GM12878 (cell line): ENCODE measurements at regions not wholly inside any gene's neighbourhood (a gene's known extent, or its start where the extent isn't known, plus 50 kb on each side); places are given as distances from the start of the nearest gene placed in this dataset.

ENCODE experiments used
- IRF3 ChIP-seq: fragments of 450-650 bp; IDR thresholded peaks from 2 replicates; pipeline ENCODE4 v1.6.1; 2014; ENCODE audit warnings: mild to moderate bottlenecking
- MAX ChIP-seq: IDR thresholded peaks from 2 replicates; pipeline ENCODE4 v1.6.1; 2012; ENCODE audit warnings: low read depth, low read length, improper control_type of control experiment

GRCh38 chr2:220586980-220587530 lies 959.6 kb downstream of the SLC4A3 start:
- TF ChIP-seq IRF3 (no peak), MAX (no peak)
